Activated T-helper 9 cell treated with anti-CD3 and anti-CD28 coated beads, Interleukin-2, amount 50 U/mL, for 16 hours (primary cell): ENCODE measurements at regions not wholly inside any gene's neighbourhood (a gene's known extent, or its start where the extent isn't known, plus 50 kb on each side); places are given as distances from the start of the nearest gene placed in this dataset.

ENCODE experiments used
- DNase-seq: peaks from one replicate; pipeline ENCODE4 v3.0.0-alpha.2; 2020; ENCODE audit warnings: low read depth

DNA sequence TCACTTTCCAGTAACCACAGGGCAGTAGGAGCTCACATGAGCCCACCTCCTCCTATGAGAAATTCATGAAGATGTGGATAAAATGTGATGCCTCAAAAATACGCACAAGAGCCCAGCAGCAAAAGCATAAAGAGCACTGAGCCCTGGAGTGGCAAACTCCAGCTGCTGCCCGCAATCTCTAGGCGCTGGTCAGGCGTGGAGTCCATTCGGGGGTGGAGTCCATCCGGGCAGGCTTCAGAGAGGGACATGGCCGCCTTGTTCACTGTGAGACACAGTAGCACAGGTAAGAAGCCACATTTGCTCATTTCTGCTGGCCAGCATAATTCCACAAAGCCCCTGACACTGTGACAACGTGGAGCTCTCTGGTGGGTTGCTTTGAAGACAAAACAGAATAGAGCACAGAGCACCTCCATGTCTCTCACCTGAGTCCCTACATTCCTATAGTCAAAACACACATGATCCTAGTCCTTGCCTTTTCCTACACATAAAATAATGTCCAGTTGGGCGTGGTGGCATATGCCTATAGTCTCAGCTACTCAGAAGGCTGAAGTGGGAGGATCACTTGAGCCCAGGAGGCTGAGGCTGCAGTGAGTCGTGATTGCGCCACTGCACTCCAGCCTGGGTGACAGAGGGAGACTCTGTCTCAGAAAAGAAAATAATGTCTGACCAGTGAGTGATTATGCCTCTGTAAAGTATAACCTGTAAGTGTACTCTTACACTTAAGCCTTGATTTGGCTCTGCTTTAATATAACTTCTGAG is 365.2 kb downstream of the GADD45G start:
- no peak for DNase-seq

DNA sequence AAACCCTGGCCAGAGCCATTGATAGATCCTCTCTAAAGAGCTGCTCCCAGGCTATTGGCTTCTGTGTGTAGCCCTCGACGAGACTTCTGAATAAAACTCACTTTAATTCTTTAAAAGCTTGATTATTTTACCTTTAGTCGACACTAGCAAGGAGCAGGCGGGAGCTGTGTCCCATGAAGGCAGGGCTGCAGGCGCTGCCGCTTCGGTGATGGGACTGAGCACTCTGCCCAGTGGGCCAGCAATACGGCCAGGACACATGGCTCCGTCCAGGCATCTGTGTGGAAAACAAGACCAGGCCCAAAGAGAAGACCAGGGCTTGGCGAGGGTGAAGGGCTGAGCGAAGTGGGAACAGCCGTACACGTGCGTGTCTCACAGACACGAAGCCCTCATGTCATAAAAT is 365.9 kb downstream of the GADD45G start:
- DNase-seq: no peak

DNA sequence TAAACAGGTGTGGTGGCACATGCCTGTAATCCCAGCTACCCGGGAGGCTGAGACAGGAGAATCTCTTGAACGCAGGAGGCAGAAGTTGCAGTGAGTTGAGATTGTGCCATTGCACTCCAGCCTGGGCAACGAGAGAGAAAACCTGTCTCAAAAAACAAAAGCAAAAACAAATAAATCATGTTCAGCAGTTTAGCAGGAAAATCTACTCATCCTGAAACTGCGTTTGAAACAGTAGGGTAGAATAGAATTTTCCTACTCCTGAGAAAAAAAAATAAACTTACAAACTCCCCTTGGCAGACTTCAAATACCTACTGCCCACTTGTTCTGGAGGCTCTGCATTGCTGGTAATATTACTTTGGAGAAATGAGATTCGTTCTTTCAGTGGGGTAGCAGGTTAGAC is 367.7 kb downstream of the GADD45G start:
- DNase-seq: no peak

DNA sequence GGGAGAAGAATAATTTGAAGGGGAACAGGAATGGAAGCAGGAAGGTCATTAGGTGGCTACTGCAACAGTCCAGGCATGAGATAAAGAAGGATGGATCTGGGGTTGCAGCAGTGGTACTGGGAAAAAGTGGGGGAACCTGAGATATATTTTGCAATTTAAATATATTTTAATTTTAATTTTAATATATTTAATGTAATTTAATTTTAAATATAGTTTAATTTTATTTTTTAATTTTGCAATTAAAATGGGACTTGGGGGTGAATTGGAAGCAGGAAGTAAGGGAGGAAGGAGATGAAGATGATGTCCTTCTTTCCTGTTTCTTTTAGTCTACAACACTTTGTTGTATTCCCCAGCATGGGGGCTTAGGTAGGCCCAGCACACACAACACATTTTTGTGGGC is 369.8 kb downstream of the GADD45G start:
- DNase-seq: no peak

DNA sequence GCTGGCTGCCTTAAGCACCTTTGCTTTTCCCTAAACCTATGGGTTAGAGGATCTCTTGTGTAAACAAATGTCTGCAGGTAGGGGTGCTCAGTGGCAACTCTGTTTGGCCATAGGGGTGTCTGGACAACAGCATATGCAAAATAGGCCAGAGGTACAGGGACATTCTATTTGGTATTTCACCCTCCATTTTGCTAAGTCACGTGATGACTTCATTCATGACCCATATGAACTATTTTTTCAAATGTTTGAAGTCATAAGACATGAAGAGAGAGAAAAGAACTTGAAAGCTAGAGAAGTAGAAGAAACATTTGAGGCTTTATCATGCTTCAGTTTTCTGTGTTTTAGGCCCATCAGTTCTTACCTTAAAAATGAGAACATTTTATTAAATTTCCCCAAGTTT is 370.2 kb downstream of the GADD45G start:
- no peak for DNase-seq

DNA sequence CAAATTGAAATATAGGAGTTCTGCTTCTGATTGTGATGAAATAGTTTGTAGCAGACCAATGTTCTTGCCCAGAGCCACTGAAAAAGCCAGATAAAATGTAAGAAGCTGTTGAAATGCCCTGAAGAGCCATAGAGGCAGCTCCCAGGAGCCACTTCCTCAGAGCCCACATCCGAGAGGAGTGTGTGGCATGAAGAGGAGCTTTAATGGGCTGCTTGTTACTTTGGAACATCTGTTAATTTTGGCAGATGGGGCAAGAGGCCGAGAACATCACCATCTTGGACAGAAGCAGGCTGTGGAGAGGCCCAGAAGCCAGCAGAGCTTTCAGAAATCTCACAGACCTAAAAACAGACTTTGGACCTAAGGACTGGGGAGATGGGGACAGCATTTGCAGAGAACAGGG is 370.8 kb downstream of the GADD45G start:
- DNase-seq: no peak

DNA sequence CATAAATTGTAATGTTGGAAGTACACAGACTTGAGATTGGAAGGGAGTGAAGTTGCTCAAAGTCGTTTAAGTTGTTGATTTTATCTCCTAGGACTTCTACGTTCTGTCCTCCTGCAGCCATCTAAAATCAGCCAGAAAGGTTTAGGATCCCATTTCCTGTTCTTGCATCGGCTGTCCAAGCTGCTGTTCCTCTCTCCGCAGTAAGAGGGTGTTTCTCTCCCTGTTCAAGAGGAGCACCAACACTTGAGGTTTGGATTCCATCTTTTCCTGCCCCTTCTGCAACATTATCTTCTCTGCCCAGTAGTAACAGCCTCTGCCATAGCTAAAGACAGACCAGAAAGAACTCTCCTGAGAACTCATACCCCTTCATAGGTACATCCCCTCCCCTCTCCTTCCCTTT is 373.4 kb downstream of the GADD45G start:
- no peak for DNase-seq

DNA sequence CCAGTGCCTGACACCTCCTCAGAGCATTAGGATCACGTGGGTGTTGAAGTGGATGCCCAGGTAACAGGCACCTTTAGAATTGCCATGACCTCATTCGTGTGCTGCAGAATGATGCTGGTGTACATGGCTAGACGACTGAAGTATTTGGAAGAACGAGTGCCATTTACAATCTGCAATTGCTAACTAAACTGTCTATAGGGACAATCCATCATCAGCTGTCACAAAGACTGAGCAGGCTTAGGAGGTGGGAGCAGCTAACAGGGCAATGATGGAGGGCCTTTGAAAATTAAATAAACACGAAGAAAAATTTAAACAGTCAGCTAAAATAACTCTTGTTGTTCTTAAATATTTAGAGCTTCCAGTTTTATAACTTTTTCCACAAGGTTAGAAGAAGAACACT is 375.8 kb downstream of the GADD45G start:
- no peak for DNase-seq

DNA sequence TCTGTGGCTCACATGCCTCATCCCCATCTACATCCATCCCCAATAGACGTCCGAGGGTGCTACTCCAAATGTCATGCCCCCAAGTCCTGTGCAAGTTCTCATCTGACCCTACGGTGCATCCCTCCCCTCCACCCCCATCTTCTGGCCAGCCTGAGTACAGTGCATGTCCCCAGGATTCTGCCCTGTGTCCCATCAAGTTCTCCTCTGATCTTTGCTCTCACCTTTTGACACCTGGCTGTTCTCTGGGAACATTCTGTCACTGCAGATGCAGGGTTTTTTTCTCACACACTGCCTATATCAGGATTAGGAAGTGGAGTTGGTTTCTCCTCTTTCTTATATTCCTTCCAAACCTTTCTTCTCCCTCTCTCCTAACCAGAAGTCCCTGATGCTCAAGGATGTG is 377.2 kb downstream of the GADD45G start:
- DNase-seq: no peak

DNA sequence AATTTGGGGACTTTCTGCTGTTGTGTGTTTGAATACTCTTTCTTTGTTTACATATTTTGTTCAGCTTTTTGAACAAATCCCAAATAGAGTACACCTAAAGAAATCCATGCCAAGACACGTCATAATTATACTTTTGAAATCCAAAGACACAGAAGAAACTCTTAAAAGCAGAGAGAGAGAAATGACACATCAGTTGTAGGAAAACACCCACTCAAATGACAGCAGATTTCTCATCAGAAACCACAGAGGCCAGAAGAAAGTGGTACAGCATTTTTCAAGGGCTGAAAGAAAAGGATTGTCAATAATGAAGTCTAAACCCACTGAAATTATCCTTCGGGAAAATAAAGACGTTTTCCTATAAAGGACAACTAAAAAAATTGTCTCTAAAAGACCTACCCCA is 378.6 kb downstream of the GADD45G start:
- DNase-seq: no peak

DNA sequence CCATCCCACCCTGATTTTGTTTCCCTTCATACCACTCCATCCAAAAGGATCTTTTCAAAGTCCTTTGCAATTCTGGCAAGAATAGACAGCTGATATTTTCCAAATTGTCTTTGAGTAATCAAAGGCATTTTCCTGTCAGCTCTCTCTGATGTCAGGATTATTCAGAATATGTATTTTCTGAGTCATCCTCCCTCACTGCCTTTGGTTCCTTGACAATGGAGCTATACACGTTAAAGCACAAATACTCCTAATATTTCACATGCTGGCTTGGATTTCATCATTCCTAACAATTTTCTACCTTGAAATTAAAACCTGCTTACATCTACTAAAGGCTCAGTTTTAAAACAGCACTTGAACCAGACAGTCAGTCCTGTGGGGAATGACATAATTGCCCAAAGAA is 379.4 kb downstream of the GADD45G start:
- no peak for DNase-seq

DNA sequence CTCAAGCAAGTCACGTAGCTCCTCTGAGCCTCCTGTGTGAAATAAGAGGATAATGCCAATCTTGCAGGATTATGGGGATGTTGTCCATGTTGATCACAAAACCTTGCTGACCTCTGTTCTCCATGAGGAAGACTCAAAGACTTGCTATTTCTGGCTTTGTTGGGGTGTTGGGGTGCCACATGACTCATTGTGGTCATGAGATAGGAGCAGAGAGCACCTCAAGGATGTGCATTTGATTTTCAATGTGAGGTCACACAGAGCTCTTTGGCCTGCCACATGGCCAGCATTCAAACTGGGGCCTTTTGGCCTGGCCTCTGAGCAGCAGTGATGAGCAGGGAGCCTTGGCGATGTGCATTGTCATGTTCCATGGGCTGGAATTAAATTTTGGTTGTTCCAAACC is 380.3 kb downstream of the GADD45G start:
- no peak for DNase-seq

DNA sequence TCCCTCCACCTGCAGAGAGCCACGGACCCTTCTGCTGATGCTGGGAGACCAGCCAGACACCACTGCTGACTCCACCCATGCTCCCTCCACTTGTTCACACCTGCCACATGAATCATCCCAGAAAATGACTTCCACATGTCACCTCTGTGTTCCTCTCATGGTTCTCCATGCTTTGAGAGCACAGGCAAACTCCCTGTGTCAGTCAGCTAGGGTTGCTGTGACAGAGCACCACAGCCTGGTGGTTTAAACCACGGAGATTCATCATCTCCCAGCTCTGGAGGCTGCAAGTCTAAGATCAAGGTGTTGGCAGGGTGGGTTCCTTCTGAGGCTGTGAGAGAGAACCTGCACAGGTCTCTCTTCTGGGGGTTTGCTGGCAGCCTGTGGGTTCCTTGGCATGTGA is 381.4 kb downstream of the GADD45G start:
- no peak for DNase-seq

DNA sequence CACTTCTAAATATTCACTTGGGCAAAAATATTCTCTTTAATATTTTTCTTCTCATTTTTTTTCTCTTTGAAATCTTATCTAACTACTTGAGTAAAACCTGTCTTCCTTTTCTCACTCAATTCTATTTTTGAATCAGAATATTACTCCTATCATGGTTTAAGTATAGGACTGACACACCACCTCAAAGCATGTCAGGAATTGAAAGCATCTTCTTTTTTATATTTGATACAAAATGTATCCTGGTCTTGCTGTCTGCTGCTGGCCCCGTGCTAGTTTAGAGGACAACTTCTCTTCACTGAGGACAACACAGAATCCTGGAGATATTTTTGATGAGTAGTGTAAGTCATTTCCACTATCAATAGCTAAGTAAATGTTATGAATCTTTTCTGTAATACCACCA is 383.6 kb downstream of the GADD45G start:
- no peak for DNase-seq

DNA sequence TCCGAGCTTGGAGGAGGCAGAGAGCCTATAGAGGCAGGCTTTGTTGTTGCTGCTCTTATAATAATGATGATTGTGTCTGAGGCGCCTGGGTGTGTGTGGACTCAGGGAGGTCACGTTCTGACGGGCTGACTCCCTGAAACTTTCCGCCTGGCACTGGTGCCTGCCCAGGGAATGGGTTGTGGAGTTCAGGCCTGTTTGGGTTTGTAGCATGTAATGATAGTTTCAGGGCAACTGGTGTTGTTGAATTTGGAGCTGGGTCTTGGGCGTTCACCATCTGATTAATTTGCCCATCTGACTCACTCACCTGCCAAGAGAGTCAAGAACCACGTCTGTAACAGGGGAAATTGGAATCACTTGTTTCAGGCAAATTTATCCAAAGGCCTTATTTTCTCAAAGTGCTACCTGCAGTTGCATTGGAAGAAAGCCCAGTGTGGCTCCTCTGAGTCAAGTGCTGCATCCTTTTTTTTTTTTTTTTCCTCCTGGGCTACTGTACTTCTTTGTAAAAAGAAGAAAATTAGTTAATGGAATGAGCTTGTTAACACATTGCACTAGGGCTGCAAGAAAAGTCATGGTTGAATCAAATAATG is 386.5 kb downstream of the GADD45G start:
- DNase-seq: no peak

DNA sequence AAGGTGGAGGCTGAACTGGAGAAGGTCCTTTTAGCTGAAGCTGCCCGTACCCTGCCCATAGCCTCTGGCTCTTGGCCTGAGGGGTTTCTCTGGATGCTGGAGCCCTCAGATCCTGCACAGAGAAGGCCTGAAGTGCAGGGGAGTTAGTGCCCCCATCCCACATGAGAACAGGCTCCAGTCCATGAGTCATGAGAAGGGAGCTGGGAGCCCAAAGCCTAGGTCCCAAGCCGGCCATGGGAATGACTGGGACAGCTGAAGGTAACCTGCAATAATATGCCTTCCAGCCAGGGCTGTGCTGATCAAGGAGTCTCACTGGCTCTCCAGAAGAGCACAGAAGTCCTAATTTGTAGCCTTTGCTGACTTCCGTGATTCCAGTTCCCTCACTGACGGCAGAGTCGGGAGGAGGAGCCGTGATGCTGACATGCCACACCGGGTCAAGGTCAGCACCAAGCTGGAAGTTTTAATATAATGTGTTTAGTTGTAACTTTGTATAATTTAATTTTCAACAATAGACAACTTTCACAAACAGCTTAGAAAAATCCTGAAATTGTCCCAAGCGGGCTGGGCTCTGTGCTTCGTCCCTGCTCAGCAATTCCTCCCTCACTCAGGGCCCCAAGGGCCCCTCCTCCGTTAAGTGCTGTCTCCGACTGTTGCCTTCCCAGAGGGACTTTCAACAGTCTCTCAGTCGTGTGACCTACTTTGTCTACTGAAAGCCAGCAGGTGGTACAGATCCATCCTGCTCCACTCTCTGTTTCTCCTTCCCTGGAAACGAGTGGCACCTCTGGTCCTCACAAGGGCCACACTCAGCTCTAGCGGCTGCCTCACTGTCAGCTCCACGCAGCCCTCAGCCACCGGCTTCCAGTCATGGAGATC is 387.8 kb downstream of the GADD45G start:
- DNase-seq: no peak

DNA sequence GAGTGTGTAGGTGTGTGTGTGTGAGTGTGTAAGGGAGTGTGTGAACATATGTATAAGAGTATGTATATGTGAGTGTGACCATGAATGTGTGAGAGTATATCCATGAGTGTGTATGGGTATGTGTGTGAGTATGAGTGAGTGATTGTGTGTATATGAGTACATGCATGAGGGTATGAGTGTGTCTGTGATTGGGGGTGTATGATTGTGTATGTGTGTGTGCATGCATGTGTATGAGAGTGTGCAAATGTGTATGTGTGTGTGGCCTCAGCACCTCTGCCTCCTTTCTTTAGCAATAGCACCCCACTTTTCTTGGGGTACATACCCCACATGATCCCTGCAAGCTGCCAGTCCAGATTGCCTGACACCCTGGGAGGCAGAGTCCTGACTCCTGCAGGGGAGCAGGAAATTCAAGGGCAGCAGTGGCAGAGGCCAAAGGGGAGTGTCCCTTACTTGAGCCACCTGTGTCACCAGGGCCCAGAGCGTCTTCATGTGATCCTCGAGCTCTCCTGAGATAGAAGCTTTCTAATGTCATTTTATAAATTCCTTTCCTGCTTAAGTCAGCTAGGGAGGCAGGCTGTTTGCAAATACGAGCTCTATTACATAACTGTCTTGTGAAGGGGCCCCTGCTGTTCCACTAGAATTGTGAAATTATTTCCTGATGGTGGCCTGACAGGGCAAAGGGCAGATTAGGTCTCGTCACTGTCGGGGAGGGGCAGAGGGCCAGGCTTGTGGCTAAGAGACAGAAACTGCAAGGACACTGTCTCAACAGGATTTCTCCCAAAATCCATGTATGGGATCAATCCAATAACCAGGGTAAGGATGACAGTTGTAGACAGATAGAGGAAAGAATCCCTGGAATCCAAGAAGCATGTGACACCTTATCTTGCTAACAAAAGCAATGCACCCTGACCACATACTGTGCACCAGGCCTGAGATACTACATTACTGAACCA is 389.1 kb downstream of the GADD45G start:
- DNase-seq: no peak

DNA sequence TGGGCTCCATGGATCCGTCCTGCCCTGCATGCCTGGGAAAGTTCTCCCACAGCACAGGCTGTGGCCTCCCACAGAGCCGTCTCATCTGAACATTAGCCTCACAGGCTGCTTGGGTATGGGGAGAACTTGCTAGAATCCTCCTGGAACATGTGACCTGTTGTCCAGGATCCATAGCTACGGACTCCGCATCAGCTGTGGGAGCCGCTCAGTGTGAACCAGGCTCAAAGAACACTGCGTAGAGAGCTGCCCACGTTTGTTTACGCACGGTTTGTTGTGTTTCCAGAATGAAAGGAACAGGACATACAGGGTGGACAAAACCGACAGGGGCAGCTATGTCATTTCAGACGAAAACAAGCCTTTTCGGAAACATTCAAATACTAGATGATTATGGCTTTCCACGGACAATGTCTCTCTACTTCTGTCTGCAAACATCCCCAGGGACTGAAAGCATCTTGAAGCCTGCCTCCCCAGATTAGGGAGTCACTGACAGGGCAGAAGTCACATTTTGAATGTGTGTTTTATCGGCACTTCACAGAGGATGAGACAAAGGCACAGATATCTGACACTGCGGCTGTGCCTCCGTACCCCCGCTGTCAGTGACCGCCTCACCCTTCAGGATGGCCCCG is 390.3 kb downstream of the GADD45G start:
- no peak for DNase-seq

DNA sequence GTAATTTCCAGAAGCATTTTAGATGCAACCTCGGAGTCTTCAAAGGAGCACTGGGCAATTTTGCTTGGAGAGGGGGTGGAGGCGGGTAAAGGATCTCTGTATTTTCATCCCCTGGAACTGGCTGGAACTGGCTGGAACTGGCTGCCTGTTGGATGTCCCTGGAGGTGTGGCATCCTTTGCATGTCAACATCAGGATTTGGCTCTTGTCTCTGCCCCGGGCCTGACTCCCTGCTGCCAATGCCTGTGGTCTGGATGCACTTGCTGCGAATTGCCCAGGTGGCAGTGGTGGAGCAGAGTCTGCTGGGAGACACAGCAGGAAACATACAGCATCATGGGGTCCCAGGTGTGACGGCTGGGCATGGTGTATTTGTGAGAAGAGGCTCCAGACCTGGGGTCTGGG is 391.3 kb downstream of the GADD45G start:
- DNase-seq: no peak

DNA sequence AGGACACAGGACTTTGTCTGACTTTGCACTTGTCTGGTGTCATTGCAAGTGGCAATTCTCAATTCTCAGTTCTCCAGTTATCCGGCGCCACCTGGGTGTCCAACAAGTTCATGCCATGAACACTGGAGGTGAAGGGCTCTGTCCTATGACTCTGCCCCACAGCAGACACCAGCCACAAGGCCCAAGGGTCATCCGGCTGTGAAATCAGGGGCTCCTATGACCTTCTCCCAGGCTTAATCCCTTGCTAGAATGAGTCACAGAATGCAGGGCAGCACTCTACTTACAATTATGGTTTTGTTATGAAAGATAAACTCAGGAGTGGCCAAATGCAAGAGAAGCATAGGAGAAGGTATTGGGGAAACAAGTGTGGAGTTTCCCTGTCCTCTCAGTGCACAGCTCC is 392.0 kb downstream of the GADD45G start:
- DNase-seq: no peak

DNA sequence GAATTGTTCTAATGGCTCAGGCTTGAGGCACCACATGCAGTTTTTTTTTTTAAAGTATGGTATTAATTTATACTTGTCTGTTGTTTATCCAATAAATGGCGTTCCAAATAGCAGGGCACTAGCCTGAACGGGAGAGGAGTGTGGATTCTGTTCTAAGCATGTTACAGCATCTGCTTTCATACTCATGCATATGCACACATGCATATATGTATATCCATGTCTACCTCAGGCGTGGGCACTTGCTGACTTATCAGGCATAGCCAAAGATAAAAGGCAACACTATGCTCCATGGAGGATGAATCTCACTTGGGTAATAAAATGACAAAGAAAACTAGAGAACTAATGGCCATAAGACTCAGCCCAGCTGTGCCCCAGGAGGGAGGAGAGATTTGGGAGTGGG is 393.8 kb downstream of the GADD45G start:
- DNase-seq: no peak

DNA sequence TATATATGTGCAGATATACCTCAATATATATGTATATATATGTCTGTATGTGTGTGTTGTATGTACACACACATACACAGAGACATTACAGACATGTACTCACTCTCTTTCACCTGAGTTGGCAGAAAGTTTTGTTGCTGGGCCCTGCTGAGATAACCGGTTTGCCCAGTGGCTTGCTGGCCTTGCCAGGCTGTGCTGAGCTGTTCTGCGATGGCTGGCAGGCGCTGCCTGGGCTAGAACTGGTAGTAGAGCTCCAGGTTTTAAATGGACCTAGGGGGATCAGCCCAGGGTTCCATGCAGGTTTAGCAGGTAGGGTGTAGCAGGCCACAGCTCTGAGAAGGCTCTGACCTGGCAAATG is 394.3 kb downstream of the GADD45G start:
- DNase-seq: no peak
